HEK293 (cell line): ENCODE measurements at regions not wholly inside any gene's neighbourhood (a gene's known extent, or its start where the extent isn't known, plus 50 kb on each side); places are given as distances from the start of the nearest gene placed in this dataset.

ENCODE experiments used
- GLI4 ChIP-seq: fragments of 450-650 bp; formaldehyde crosslinking; IDR thresholded peaks from 2 replicates; pipeline ENCODE4 v1.5.1; 2016; ENCODE audit warnings: missing biosample characterization, missing genetic modification characterization
- ZBTB1 ChIP-seq: fragments of 450-650 bp; formaldehyde crosslinking; IDR thresholded peaks from 2 replicates; pipeline ENCODE4 v1.5.1; 2016; ENCODE audit warnings: missing biosample characterization, missing genetic modification characterization

- no peak for TF ChIP-seq ZBTB1
- TF ChIP-seq GLI4 (tag by site-specific recombination): no peak
Measured at GRCh38 chr10:21069929-21070700, 173.0 kb upstream of the NEBL start.
